CD14-positive monocyte (primary cell): ENCODE measurements at regions not wholly inside any gene's neighbourhood (a gene's known extent, or its start where the extent isn't known, plus 50 kb on each side); places are given as distances from the start of the nearest gene placed in this dataset.

Source experiments
- DNase-seq, 3 donors: peaks; one replicate each; pipeline ENCODE4 v3.0.0-alpha.2; 2011 to 2022
- H2AFZ ChIP-seq: 2 replicates; pipeline ENCODE4 v1.6.0; 2012; ENCODE audit warnings: mild to moderate bottlenecking, low read depth, low read length, inconsistent platforms; ENCODE audit not compliant: insufficient read depth, poor library complexity, severe bottlenecking
- H3K27ac ChIP-seq, 2 donors: 1 replicate in 1 of 2; 2 replicates in 1 of 2; pipeline ENCODE4 v1.5.1; 2012 to 2013; ENCODE audit warnings: low read length in 2 of 2, control low read depth in 1 of 2, inconsistent platforms in 1 of 2, low read depth in 1 of 2, mild to moderate bottlenecking in 1 of 2
- H3K27me3 ChIP-seq, 2 donors: one replicate each; pipeline versions ENCODE4 v1.6.0 to v1.6.1; 2011 to 2013; ENCODE audit warnings: low read length in 2 of 2; ENCODE audit not compliant: control insufficient read depth in 2 of 2, insufficient read depth in 2 of 2
- H3K36me3 ChIP-seq, 2 donors: replicated peaks in 1 of 2; 1 replicate in 1 of 2; 2 replicates in 1 of 2; pipeline versions ENCODE4 v1.5.1 to v1.6.1; 2012 to 2013; ENCODE audit warnings: low read length in 2 of 2, control low read depth in 1 of 2, inconsistent platforms in 1 of 2, mild to moderate bottlenecking in 1 of 2; ENCODE audit not compliant: insufficient read depth in 2 of 2, control insufficient read depth in 1 of 2
- H3K4me1 ChIP-seq, 2 donors: 1 replicate in 1 of 2; 2 replicates in 1 of 2; pipeline versions ENCODE4 v1.5.1 to v1.6.1; 2012 to 2013; ENCODE audit warnings: low read length in 2 of 2, control low read depth in 1 of 2, inconsistent platforms in 1 of 2, mild to moderate bottlenecking in 1 of 2, moderate library complexity in 1 of 2; ENCODE audit not compliant: insufficient read depth in 2 of 2, control insufficient read depth in 1 of 2
- H3K4me2 ChIP-seq: replicated peaks from 2 replicates; pipeline ENCODE3; 2012; ENCODE audit warnings: low read length, moderate library complexity, mild to moderate bottlenecking; ENCODE audit not compliant: poor library complexity, severe bottlenecking; ENCODE audit errors: extremely low read depth
- H3K4me3 ChIP-seq, 3 experiments: fragments of 200-600 bp in 1 of 3; sonication (generic) in 1 of 3; replicated peaks in 1 of 3; 1 replicate in 2 of 3; 2 replicates in 1 of 3; pipeline ENCODE4 v1.5.1; 2011 to 2013; ENCODE audit warnings: low read length in 3 of 3, mild to moderate bottlenecking in 3 of 3, control low read depth in 2 of 3, low read depth in 2 of 3, inconsistent platforms in 1 of 3, moderate library complexity in 1 of 3
- H3K79me2 ChIP-seq: 2 replicates; pipeline ENCODE4 v1.6.0; 2012; ENCODE audit warnings: mild to moderate bottlenecking, control low read depth, inconsistent platforms, low read length, moderate library complexity; ENCODE audit not compliant: insufficient read depth
- H3K9ac ChIP-seq: 2 replicates; pipeline ENCODE4 v1.6.0; 2017; ENCODE audit warnings: low read length, mild to moderate bottlenecking; ENCODE audit not compliant: insufficient read depth, poor library complexity, severe bottlenecking
- H3K9me3 ChIP-seq, 2 donors: replicated peaks in 1 of 2; 1 replicate in 1 of 2; 2 replicates in 1 of 2; pipeline versions ENCODE4 v1.5.1 to v1.6.1; 2012 to 2013; ENCODE audit warnings: low read length in 2 of 2, control low read depth in 1 of 2; ENCODE audit not compliant: control insufficient read depth in 1 of 2, insufficient read depth in 1 of 2
- H4K20me1 ChIP-seq: 2 replicates; pipeline ENCODE4 v1.6.0; 2012; ENCODE audit warnings: mild to moderate bottlenecking, low read length, control low read depth, moderate library complexity; ENCODE audit not compliant: insufficient read depth
- H3K27ac Mint-ChIP-seq, 7 donors: one replicate each; pipeline ENCODE4 v1.8.0; 2020; ENCODE audit warnings: mild to moderate bottlenecking in 7 of 7, mixed read lengths in 7 of 7, moderate library complexity in 6 of 7, inconsistent platforms in 2 of 7
- H3K27me3 Mint-ChIP-seq, 3 donors: one replicate each; pipeline ENCODE4 v1.8.0; 2021 to 2022; ENCODE audit warnings: low read depth in 3 of 3, mild to moderate bottlenecking in 3 of 3, mixed read lengths in 3 of 3, moderate library complexity in 3 of 3, inconsistent platforms in 1 of 3
- H3K36me3 Mint-ChIP-seq, 2 donors: one replicate each; pipeline ENCODE4 v1.8.0; 2020; ENCODE audit warnings: mixed read lengths in 2 of 2, inconsistent platforms in 1 of 2, mild to moderate bottlenecking in 1 of 2
- H3K4me1 Mint-ChIP-seq: one replicate; pipeline ENCODE4 v1.8.0; 2020; ENCODE audit warnings: mild to moderate bottlenecking, mixed read lengths
- H3K4me3 Mint-ChIP-seq, 2 donors: one replicate each; pipeline ENCODE4 v1.8.0; 2020; ENCODE audit warnings: mild to moderate bottlenecking in 2 of 2, mixed read lengths in 2 of 2, moderate library complexity in 1 of 2
- H3K9me3 Mint-ChIP-seq, 7 donors: one replicate each; pipeline ENCODE4 v1.8.0; 2020 to 2022; ENCODE audit warnings: mixed read lengths in 7 of 7, mild to moderate bottlenecking in 6 of 7, moderate library complexity in 6 of 7, inconsistent platforms in 2 of 7
- WGBS: methylation state at CpG from one replicate; pipeline ENCODE4 v1.1.5; 2013; ENCODE audit warnings: missing lambda C conversion rate; ENCODE audit not compliant: insufficient coverage; 5-methylcytosine and 5-hydroxymethylcytosine counted together
- intact Hi-C, 2 donors: fragments of 100-400 bp; cut with micrococcal nuclease; formaldehyde crosslinking; loops; one replicate each; pipeline versions ENCODE4 v1.15.0 to v1.15.1; 2023
- TF ChIP-seq, protein P1 (sequence below): fragments of 200-600 bp; IDR thresholded peaks from one replicate; pipeline ENCODE4 v1.8.0; 2022; ENCODE audit warnings: antibody characterized with exemption, mild to moderate bottlenecking

DNA sequence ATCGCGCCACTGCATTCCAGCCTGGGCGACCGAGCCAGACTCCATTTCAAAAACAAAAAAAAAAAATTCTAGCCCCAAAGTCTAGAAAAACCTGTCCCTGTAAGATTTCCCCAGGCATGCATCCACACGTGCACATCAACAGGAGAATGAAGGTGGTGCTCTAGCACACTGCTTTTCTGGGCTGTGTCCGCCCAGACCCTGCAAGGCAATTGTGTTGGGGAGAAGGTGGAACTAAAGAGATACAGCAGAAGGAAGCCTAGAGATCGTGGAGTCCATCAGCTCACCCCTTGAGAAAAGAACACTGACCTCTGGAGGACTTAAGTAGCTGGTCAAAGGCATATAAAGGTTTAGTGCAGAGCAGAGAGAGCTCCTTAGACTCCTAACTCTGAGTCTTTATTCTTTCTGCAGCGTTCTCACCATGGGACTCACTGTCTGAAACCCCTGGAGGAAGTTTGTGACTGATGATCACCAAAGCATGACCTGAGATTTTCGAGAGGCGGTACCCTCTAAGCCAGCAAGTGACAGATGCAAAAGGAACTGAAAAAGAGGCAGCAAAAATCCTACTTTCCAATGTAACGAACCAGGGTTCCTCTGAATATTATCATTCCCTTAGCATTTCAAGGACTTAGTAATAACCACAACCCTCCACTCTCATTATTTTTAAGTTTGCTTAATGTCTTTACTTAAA lies 179.8 kb downstream of the MEX3B start:
- Histone ChIP-seq H3K9ac (no peak overlapping the region), H3K4me2 (no peak overlapping the region), H2AFZ (no peak overlapping the region)

DNA sequence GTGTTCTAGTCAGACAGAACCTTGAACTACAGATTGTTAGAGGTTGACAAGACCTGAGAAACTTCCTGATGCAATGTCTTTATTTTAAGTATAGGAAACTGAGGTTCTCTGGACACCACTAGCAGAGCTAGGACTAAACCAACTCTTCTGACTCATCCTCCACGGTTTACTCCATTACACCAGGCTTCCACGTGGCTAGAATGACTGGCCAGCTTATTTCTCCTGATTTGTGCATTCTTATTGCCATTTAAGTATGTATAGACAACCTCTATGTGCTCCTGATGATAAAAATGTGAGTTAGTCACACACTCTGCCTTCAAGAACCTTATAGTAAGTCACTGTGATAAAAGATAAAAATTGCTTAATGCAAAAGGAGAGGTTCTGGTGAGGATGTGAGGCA lies 182.7 kb downstream of the MEX3B start:
- Mint-ChIP-seq H3K27me3 (peaks cover 0 to 2% (median 0%) of the 10 kb centered on the region in 3 donors), H3K4me3 (no peak overlapping the region), H3K27ac (no peak overlapping the region), H3K9me3 (peaks cover 0 to 5% (median 1%) of the 10 kb centered on the region in 7 donors), H3K36me3 (no peaks in the 10 kb centered on the region), H3K4me1 (no peaks in the 10 kb centered on the region)
- TF ChIP-seq, protein P1, sequence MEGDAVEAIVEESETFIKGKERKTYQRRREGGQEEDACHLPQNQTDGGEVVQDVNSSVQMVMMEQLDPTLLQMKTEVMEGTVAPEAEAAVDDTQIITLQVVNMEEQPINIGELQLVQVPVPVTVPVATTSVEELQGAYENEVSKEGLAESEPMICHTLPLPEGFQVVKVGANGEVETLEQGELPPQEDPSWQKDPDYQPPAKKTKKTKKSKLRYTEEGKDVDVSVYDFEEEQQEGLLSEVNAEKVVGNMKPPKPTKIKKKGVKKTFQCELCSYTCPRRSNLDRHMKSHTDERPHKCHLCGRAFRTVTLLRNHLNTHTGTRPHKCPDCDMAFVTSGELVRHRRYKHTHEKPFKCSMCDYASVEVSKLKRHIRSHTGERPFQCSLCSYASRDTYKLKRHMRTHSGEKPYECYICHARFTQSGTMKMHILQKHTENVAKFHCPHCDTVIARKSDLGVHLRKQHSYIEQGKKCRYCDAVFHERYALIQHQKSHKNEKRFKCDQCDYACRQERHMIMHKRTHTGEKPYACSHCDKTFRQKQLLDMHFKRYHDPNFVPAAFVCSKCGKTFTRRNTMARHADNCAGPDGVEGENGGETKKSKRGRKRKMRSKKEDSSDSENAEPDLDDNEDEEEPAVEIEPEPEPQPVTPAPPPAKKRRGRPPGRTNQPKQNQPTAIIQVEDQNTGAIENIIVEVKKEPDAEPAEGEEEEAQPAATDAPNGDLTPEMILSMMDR: no peak
- Histone ChIP-seq H2AFZ (no peak overlapping the region), H3K27ac (no peak overlapping the region), H3K4me2 (no peak overlapping the region), H3K9me3 (no peaks in the 10 kb centered on the region), H3K4me3 (no peak overlapping the region), H4K20me1 (no peaks in the 10 kb centered on the region), H3K79me2 (no peaks in the 10 kb centered on the region), H3K27me3 (no peaks in the 10 kb centered on the region), H3K9ac (no peak overlapping the region), H3K4me1 (no peaks in the 10 kb centered on the region), H3K36me3 (no peaks in the 10 kb centered on the region)
- no CpG with 5 or more reads among the region's 2 CpGs for WGBS
- DNase-seq: no peak
- intact Hi-C loops: no loop called here

More for the DNA sequence above, 179.8 kb downstream of the MEX3B start:
- Mint-ChIP-seq H3K4me1 (no peaks in the 10 kb centered on the region), H3K36me3 (no peaks in the 10 kb centered on the region), H3K4me3 (no peak overlapping the region), H3K27ac (no peak overlapping the region), H3K27me3 (peaks cover 0 to 2% (median 0%) of the 10 kb centered on the region in 3 donors), H3K9me3 (peaks cover 0 to 16% (median 7%) of the 10 kb centered on the region in 7 donors)
- H3K9me3 ChIP-seq: no peaks in the 10 kb centered on the region
- H3K27ac ChIP-seq: no peak overlapping the region
- H3K79me2 ChIP-seq: no peaks in the 10 kb centered on the region
- TF ChIP-seq, protein P1: no peak
- DNase-seq: no peak
- H4K20me1 ChIP-seq: no peaks in the 10 kb centered on the region
- H3K4me3 ChIP-seq: no peak overlapping the region
- no peaks in the 10 kb centered on the region for H3K4me1 ChIP-seq
- 79% methylated on average over 4 of the region's 11 CpGs for WGBS
- no peaks in the 10 kb centered on the region for H3K36me3 ChIP-seq
- intact Hi-C loops: no loop called here
- H3K27me3 ChIP-seq: no peaks in the 10 kb centered on the region
